Ishikawa (cell line): ENCODE measurements at regions not wholly inside any gene's neighbourhood (a gene's known extent, or its start where the extent isn't known, plus 50 kb on each side); places are given as distances from the start of the nearest gene placed in this dataset.

Experiments
- CEBPB ChIP-seq: IDR thresholded peaks from 2 replicates; pipeline ENCODE4 v1.6.1; 2012
- CREB1 ChIP-seq: IDR thresholded peaks from 2 replicates; pipeline ENCODE4 v1.6.1; 2012; ENCODE audit warnings: low read depth
- EP300 ChIP-seq: IDR thresholded peaks from 2 replicates; pipeline ENCODE4 v1.6.1; 2012; ENCODE audit warnings: borderline replicate concordance
- MAX ChIP-seq: IDR thresholded peaks from 2 replicates; pipeline ENCODE4 v1.6.1; 2012
- NFIC ChIP-seq: IDR thresholded peaks from 2 replicates; pipeline ENCODE4 v1.6.1; 2012
- RAD21 ChIP-seq: IDR thresholded peaks from 2 replicates; pipeline ENCODE4 v1.6.1; 2012; ENCODE audit warnings: low read depth
- REST ChIP-seq: IDR thresholded peaks from 2 replicates; pipeline ENCODE4 v1.6.1; 2012; ENCODE audit warnings: low read depth, mild to moderate bottlenecking
- TAF1 ChIP-seq: IDR thresholded peaks from 2 replicates; pipeline ENCODE4 v1.6.1; 2012; ENCODE audit warnings: low read depth, mild to moderate bottlenecking
- TCF12 ChIP-seq: IDR thresholded peaks from 2 replicates; pipeline ENCODE4 v1.6.1; 2012; ENCODE audit warnings: low read depth
- TEAD4 ChIP-seq: IDR thresholded peaks from 2 replicates; pipeline ENCODE4 v1.6.1; 2012

GRCh38 chr18:56521263-56521662 is 117.1 kb downstream of the TXNL1 start:
- TF ChIP-seq CEBPB = no peak
- TF ChIP-seq RAD21 = no peak
- TF ChIP-seq TEAD4 = no peak
- TF ChIP-seq TCF12 = no peak
- TF ChIP-seq MAX = no peak
- no peak for TF ChIP-seq NFIC
- no peak for TF ChIP-seq EP300
- TF ChIP-seq CREB1 = no peak
- TF ChIP-seq REST = no peak
- TF ChIP-seq TAF1 = no peak
